Lower leg skin (tissue), 4 donors: ENCODE measurements at regions not wholly inside any gene's neighbourhood (a gene's known extent, or its start where the extent isn't known, plus 50 kb on each side); places are given as distances from the start of the nearest gene placed in this dataset.

Experiments used
- DNase-seq, 2 donors: peaks; one replicate each; pipeline ENCODE4 v3.0.0-alpha.2; 2019; ENCODE audit warnings: low spot score in 2 of 2
- H3K4me3 ChIP-seq: fragments of 200-600 bp; sonication (generic); 2 replicates; pipeline ENCODE4 v1.5.1; 2017; ENCODE audit warnings: mild to moderate bottlenecking, low read depth; ENCODE audit not compliant: poor library complexity, severe bottlenecking
- CTCF ChIP-seq, 3 donors: fragments of 450-650 bp; IDR thresholded peaks; one replicate each; pipeline ENCODE4 v1.5.1; 2016; ENCODE audit warnings: antibody characterized with exemption in 3 of 3, mild to moderate bottlenecking in 3 of 3, moderate library complexity in 2 of 3
- POLR2A ChIP-seq, 2 donors: fragments of 450-650 bp; IDR thresholded peaks; one replicate each; pipeline ENCODE4 v1.6.1; 2016 to 2017; ENCODE audit warnings: antibody characterized with exemption in 2 of 2, mild to moderate bottlenecking in 1 of 2, moderate library complexity in 1 of 2
- WGBS, 2 donors: methylation state at CpG; one replicate each; pipeline ENCODE4 v1.1.5; 2018; 5-methylcytosine and 5-hydroxymethylcytosine counted together
- intact Hi-C: fragments of 100-400 bp; cut with DNase I; formaldehyde crosslinking; loops from one replicate; pipeline ENCODE4 v1.15.0; 2023; ENCODE audit warnings: low total_unique reads

DNA sequence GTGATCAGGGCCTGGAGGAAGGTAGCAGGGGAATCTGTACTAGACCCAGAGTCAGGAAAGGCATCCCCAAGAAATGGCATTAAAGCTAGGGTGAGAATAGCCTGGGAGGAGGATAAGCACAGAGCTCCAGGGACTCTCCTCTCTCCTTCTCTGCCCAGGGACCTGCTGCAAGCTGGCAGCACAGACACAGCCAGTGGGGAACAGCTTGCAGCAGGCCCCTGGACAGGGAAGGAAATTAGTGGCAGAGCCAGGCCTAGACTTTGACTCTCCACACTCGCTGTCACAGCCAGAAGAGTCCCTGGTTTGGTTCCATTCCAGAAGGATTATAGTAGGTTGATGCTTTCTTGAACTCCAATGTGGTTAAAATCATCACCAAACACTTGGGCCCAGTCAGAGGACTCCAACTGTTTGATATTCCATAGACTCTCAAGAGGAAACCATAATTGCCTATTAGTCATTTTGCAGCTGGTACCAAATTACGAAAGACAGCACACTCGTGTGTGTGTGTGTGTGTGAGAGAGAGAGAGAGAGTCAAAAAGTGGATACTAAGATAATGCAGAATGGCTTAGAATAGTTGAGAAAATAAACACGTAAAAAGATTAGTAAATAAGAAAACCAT is 95.5 kb upstream of the ATP8B1 start:
- 35 to 39% methylated on average over 4 of the region's 4 CpGs for WGBS, 2 donors
- intact Hi-C loops, result no loop called here
- TF ChIP-seq CTCF (IDR thresholded peaks at IDR 0.05) (no peak), POLR2A (IDR thresholded peaks at IDR 0.05) (no peak)
- no peak overlapping the region for H3K4me3 ChIP-seq
- DNase-seq, result no peak

DNA sequence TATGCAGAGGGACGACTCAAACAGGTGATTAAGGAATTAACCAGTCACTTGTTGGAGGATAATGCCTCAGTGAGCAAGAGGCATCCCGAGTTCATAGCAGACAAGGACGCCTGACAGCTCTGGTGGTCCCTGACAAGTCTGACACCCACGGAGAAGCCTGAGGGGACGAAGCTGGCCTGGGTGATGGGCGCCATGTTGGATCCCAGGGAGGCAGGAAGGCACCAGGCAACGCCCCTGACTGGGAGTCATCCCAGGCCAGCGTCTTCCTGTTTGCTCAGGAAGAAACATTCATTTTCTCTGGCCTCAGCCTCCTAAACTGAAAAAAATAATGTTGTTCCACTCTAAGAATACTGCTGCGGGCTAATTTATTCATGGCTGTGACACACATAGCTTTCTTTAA is 92.1 kb upstream of the ATP8B1 start:
- 74 to 88% methylated on average over 9 of the region's 9 CpGs for WGBS, 2 donors
- intact Hi-C loops, result no loop called here
- TF ChIP-seq POLR2A (IDR thresholded peaks at IDR 0.05) (no peak), CTCF (IDR thresholded peaks at IDR 0.05) (no peak)
- no peak for DNase-seq
- H3K4me3 ChIP-seq, result no peak overlapping the region

DNA sequence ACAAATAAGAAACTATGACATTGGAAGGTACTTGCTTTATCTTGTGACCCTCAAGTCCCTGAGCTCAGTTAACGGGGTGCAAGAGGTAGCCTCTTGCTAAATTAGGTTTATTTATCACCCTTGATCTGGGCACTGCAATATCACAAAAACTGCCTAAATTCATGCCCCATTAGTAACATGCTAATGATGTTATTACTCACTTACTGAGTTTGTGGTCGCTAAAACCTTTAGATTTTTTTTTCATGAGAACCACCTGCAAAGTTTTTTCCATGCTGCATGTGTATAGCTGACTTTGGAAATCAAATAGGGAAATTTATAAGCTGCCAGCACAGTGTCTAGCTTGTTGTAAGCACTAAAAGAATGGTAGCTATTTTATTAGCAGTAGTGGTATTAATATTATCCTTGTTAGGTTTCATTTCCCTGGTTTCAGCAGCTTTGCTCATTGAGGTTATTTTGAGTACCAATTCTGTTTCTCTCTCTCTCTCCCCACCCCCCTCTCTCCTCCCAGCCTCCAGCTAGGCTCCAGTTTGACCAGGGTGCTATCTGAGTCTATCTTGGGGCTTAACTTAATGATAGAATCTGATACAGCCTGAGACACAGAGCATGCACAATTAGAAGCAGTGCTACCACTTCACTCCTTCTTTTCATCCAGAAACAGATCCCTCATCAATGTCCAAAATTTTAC is 88.7 kb upstream of the ATP8B1 start:
- no peak for DNase-seq
- H3K4me3 ChIP-seq, result no peak overlapping the region
- intact Hi-C loops, result no loop called here
- no peak for TF ChIP-seq CTCF (IDR thresholded peaks at IDR 0.05)
- TF ChIP-seq POLR2A (IDR thresholded peaks at IDR 0.05), result no peak
- WGBS, 2 donors, result 59 to 70% methylated on average over 2 of the region's 2 CpGs

- intact Hi-C loops, result no loop called here
- DNase-seq, result no peak
- WGBS, 2 donors, result 67 to 74% methylated on average over 3 of the region's 3 CpGs
- H3K4me3 ChIP-seq, result no peak overlapping the region
- TF ChIP-seq CTCF (IDR thresholded peaks at IDR 0.05) (no peak), POLR2A (IDR thresholded peaks at IDR 0.05) (no peak)
Measured at GRCh38 chr18:57890266-57890665, 87.2 kb upstream of the ATP8B1 start.

GRCh38 chr18:57889841-57890240 is 86.7 kb upstream of the ATP8B1 start:
- intact Hi-C loops, result no loop called here
- DNase-seq, result no peak
- 77 to 80% methylated on average over 1 of the region's 1 CpG for WGBS, 2 donors
- TF ChIP-seq POLR2A (IDR thresholded peaks at IDR 0.05), result no peak
- TF ChIP-seq CTCF (IDR thresholded peaks at IDR 0.05), result no peak
- no peak overlapping the region for H3K4me3 ChIP-seq
